ENCODE measurements at regions not wholly inside any gene's neighbourhood (a gene's known extent, or its start where the extent isn't known, plus 50 kb on each side); places are given as distances from the start of the nearest gene placed in this dataset.

DNA sequence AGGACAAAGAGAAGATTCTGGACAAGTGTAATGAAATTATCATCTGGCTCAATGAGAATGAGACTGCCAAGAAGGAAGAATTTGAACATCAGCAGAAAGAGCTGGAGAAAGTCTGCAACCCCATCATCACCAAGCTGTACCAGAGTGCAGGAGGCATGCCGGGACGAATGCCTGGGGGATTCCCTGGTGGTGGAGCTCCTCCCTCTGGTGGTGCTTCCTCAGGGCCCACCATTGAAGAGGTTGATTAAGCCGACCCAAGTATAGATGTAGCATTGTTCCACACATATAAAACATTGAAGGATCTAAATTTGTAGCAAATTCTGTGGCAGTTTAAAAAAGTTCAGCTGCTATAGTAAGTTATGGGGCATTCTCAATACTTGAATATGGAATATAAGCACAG lies 174.3 kb upstream of the CCND2 start:
- no peaks in the 10 kb centered on the region for H4K20me1 ChIP-seq (ENCODE audit: insufficient read depth, low read length)
- H3K9me3 ChIP-seq (ENCODE audit: low read length): no peaks in the 10 kb centered on the region
- H3K79me2 ChIP-seq (ENCODE audit: insufficient read depth, low read length): no peaks in the 10 kb centered on the region
- H3K9ac ChIP-seq (ENCODE audit: low read length): no peak overlapping the region
- H3F3A ChIP-seq (ENCODE audit: insufficient read depth, low read length): no peaks in the 10 kb centered on the region
- TF ChIP-seq, protein P1, sequence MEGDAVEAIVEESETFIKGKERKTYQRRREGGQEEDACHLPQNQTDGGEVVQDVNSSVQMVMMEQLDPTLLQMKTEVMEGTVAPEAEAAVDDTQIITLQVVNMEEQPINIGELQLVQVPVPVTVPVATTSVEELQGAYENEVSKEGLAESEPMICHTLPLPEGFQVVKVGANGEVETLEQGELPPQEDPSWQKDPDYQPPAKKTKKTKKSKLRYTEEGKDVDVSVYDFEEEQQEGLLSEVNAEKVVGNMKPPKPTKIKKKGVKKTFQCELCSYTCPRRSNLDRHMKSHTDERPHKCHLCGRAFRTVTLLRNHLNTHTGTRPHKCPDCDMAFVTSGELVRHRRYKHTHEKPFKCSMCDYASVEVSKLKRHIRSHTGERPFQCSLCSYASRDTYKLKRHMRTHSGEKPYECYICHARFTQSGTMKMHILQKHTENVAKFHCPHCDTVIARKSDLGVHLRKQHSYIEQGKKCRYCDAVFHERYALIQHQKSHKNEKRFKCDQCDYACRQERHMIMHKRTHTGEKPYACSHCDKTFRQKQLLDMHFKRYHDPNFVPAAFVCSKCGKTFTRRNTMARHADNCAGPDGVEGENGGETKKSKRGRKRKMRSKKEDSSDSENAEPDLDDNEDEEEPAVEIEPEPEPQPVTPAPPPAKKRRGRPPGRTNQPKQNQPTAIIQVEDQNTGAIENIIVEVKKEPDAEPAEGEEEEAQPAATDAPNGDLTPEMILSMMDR (IDR thresholded peaks at IDR 0.05; ENCODE audit: low read length): no peak
- no peak for TF ChIP-seq EZH2 (IDR thresholded peaks at IDR 0.05; ENCODE audit: borderline replicate concordance, low read length)
- no peak overlapping the region for H3K4me3 ChIP-seq (ENCODE audit: low read depth, low read length, poor library complexity, severe bottlenecking)
- H3K27ac ChIP-seq (ENCODE audit: low read depth, low read length, poor library complexity, severe bottlenecking): no peak overlapping the region
- H3K36me3 ChIP-seq (ENCODE audit: insufficient read depth, low read length): no peaks in the 10 kb centered on the region
- H3K9me2 ChIP-seq (ENCODE audit: low read depth, low read length): no peaks in the 10 kb centered on the region
- H3K4me1 ChIP-seq (ENCODE audit: insufficient read depth, low read length, severe bottlenecking): no peaks in the 10 kb centered on the region
- H3K4me2 ChIP-seq (ENCODE audit: low read length): no peak overlapping the region
- H3K27me3 ChIP-seq (ENCODE audit: insufficient read depth, low read length): no peaks in the 10 kb centered on the region
- H2AFZ ChIP-seq (ENCODE audit: low read length): no peak overlapping the region

DNA sequence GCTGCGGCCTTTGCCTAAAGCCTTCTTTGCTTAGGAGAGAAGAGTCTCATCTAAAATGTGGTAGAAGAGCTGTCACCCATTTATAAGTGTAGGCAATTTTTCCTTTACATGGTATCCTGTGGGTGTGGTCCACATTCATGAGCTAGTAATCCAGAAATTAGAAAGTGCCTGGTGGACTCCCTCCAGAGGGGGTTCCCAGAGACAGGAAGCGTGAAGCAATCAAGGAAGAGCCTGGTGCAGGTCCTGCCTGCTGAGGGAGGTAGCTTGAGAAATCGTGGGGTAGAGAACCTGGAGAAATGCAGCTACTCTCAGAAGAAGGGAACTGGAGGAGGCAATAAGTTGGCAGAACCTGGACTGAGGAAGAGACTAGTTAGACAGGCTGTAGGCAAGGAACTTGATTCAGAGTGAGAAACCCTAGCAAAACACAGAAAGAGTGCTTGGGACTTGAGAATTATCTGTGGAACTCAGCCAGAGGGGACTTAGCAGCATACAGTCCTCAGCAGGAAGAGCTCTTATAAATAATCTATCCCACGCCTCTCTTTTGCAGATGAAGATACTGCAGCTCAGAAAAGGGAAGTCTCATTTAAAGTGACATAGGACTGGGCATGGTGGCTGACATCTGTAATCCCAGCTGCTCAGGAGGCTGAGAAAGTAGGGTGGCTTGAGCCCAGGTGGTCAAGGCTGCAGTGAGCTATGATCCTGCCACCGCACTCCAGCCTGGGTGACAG lies 182.4 kb upstream of the CCND2 start:
- Histone ChIP-seq H3K4me1 (ENCODE audit: insufficient read depth, low read length, severe bottlenecking) (no peaks in the 10 kb centered on the region), H3K9ac (ENCODE audit: low read length) (no peak overlapping the region), H3K4me2 (ENCODE audit: low read length) (no peak overlapping the region), H3K27ac (ENCODE audit: low read depth, low read length, poor library complexity, severe bottlenecking) (no peak overlapping the region), H3K9me2 (ENCODE audit: low read depth, low read length) (no peaks in the 10 kb centered on the region), H3K4me3 (ENCODE audit: low read depth, low read length, poor library complexity, severe bottlenecking) (no peak overlapping the region), H3F3A (ENCODE audit: insufficient read depth, low read length) (no peaks in the 10 kb centered on the region), H3K9me3 (ENCODE audit: low read length) (no peaks in the 10 kb centered on the region), H2AFZ (ENCODE audit: low read length) (no peak overlapping the region), H3K27me3 (ENCODE audit: insufficient read depth, low read length) (no peaks in the 10 kb centered on the region), H4K20me1 (ENCODE audit: insufficient read depth, low read length) (no peaks in the 10 kb centered on the region), H3K36me3 (ENCODE audit: insufficient read depth, low read length) (no peaks in the 10 kb centered on the region), H3K79me2 (ENCODE audit: insufficient read depth, low read length) (no peaks in the 10 kb centered on the region)
- TF ChIP-seq, protein P1 (IDR thresholded peaks at IDR 0.05; ENCODE audit: low read length): no peak
- TF ChIP-seq EZH2 (IDR thresholded peaks at IDR 0.05; ENCODE audit: borderline replicate concordance, low read length): no peak

DNA sequence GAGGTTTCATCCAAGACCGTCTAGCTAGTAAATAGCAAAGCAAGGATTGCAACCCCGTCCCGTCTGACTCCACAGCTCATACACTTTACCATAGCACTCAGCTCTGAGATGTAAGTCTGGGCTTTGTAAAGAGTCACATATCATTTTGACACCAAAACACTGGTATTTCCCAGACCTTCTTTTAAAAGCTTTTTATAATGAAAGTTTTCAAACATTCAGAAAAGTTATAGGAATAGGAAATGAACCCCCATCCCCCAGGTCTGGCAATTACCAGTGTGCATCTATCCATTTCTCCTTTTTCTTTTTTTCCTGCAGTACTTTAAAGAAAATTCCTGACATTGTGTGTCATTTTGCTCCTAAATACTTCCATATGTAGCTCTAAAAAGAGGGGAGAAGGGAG lies 183.6 kb upstream of the CCND2 start:
- no peak overlapping the region for H3K27ac ChIP-seq (ENCODE audit: low read depth, low read length, poor library complexity, severe bottlenecking)
- H3F3A ChIP-seq (ENCODE audit: insufficient read depth, low read length): no peaks in the 10 kb centered on the region
- no peaks in the 10 kb centered on the region for H3K36me3 ChIP-seq (ENCODE audit: insufficient read depth, low read length)
- no peaks in the 10 kb centered on the region for H3K9me3 ChIP-seq (ENCODE audit: low read length)
- H3K4me1 ChIP-seq (ENCODE audit: insufficient read depth, low read length, severe bottlenecking): no peaks in the 10 kb centered on the region
- H3K4me2 ChIP-seq (ENCODE audit: low read length): no peak overlapping the region
- no peak overlapping the region for H2AFZ ChIP-seq (ENCODE audit: low read length)
- no peaks in the 10 kb centered on the region for H3K79me2 ChIP-seq (ENCODE audit: insufficient read depth, low read length)
- no peak overlapping the region for H3K4me3 ChIP-seq (ENCODE audit: low read depth, low read length, poor library complexity, severe bottlenecking)
- TF ChIP-seq, protein P1 (IDR thresholded peaks at IDR 0.05; ENCODE audit: low read length): no peak
- TF ChIP-seq EZH2 (IDR thresholded peaks at IDR 0.05; ENCODE audit: borderline replicate concordance, low read length): no peak
- no peaks in the 10 kb centered on the region; the same call in 1 of the 2 replicates for H3K27me3 ChIP-seq (ENCODE audit: insufficient read depth, low read length)
- no peaks in the 10 kb centered on the region for H3K9me2 ChIP-seq (ENCODE audit: low read depth, low read length)
- H4K20me1 ChIP-seq (ENCODE audit: insufficient read depth, low read length): no peaks in the 10 kb centered on the region
- no peak overlapping the region for H3K9ac ChIP-seq (ENCODE audit: low read length)

Measured in OCI-LY1 (cell line).